HUDEP-2 (cell line): ENCODE measurements at regions not wholly inside any gene's neighbourhood (a gene's known extent, or its start where the extent isn't known, plus 50 kb on each side); places are given as distances from the start of the nearest gene placed in this dataset.

Experiments
- DNase-seq, 76 experiments: peaks; one replicate each; lab custom pipeline; 2025; ENCODE audit not compliant: unreplicated experiment in 76 of 76; lab: John Stamatoyannopoulos, UW

- peak in 20 of 76 experiments; percentile 0 to 45 (median 15) for DNase-seq
These were observed 118.6 kb upstream of the PRR20G start for GRCh38 chr3:127406309-127407025.

GRCh38 chr3:127405791-127406190, 117.9 kb upstream of the PRR20G start:
- DNase-seq, result no peak

GRCh38 chr3:127405010-127405598, 117.3 kb upstream of the PRR20G start:
- DNase-seq, result no peak

GRCh38 chr3:127404221-127405009, 116.6 kb upstream of the PRR20G start:
- DNase-seq, result no peak

GRCh38 chr3:127403795-127404194, 115.9 kb upstream of the PRR20G start:
- no peak for DNase-seq

- no peak for DNase-seq
These were observed 111.3 kb upstream of the PRR20G start for GRCh38 chr3:127399154-127399553.

- DNase-seq, result no peak
These were observed 108.6 kb upstream of the PRR20G start for GRCh38 chr3:127396473-127396872.

- no peak for DNase-seq
These were observed 108.0 kb upstream of the PRR20G start for GRCh38 chr3:127395663-127396355.

- no peak for DNase-seq
These were observed 107.3 kb upstream of the PRR20G start for GRCh38 chr3:127394984-127395662.

- DNase-seq, result no peak
These were observed 106.2 kb upstream of the PRR20G start for GRCh38 chr3:127394031-127394430.

GRCh38 chr3:127393131-127393820, 105.4 kb upstream of the PRR20G start:
- DNase-seq, result no peak

GRCh38 chr3:127392156-127392490, 104.3 kb upstream of the PRR20G start:
- no peak for DNase-seq

- no peak for DNase-seq
These were observed 103.8 kb upstream of the PRR20G start for GRCh38 chr3:127391436-127392155.

- DNase-seq, result no peak
These were observed 102.6 kb upstream of the PRR20G start for GRCh38 chr3:127390365-127391025.

- DNase-seq, result no peak
These were observed 102.1 kb upstream of the PRR20G start for GRCh38 chr3:127389913-127390312.

GRCh38 chr3:127389420-127389819, 101.6 kb upstream of the PRR20G start:
- DNase-seq, result no peak

- DNase-seq, result no peak
These were observed 100.6 kb upstream of the PRR20G start for GRCh38 chr3:127388427-127388826.

GRCh38 chr3:127387556-127388153, 99.8 kb upstream of the PRR20G start:
- no peak for DNase-seq

- DNase-seq, result no peak
These were observed 99.3 kb upstream of the PRR20G start for GRCh38 chr3:127387119-127387518.
